Suprapubic skin (tissue), 4 donors: ENCODE measurements at regions not wholly inside any gene's neighbourhood (a gene's known extent, or its start where the extent isn't known, plus 50 kb on each side); places are given as distances from the start of the nearest gene placed in this dataset.

Experiments
- DNase-seq, 2 donors: peaks; one replicate each; pipeline ENCODE4 v3.0.0-alpha.2; 2019; ENCODE audit warnings: low spot score in 2 of 2
- H3K27ac ChIP-seq: fragments of 200-600 bp; sonication (generic); one replicate; pipeline ENCODE4 v1.5.1; 2019
- H3K27me3 ChIP-seq: fragments of 200-600 bp; sonication (generic); one replicate; pipeline ENCODE4 v1.5.1; 2019
- H3K36me3 ChIP-seq: fragments of 200-600 bp; sonication (generic); one replicate; pipeline ENCODE4 v1.5.1; 2019
- H3K4me1 ChIP-seq: fragments of 200-600 bp; sonication (generic); one replicate; pipeline ENCODE4 v1.5.1; 2019
- H3K4me3 ChIP-seq: fragments of 200-600 bp; sonication (generic); one replicate; pipeline ENCODE4 v1.5.1; 2019; ENCODE audit warnings: mild to moderate bottlenecking
- H3K9me3 ChIP-seq: fragments of 200-600 bp; sonication (generic); one replicate; pipeline ENCODE4 v1.5.1; 2019
- EP300 ChIP-seq: sonication (generic); formaldehyde crosslinking; IDR thresholded peaks from one replicate; pipeline ENCODE4 v1.6.1; 2017; ENCODE audit warnings: antibody characterized with exemption
- POLR2A ChIP-seq, 2 donors: fragments of 450-650 bp; IDR thresholded peaks; one replicate each; pipeline ENCODE4 v1.6.1; 2017; ENCODE audit warnings: antibody characterized with exemption in 2 of 2, mild to moderate bottlenecking in 2 of 2, moderate library complexity in 2 of 2
- POLR2AphosphoS5 ChIP-seq, 3 donors: sonication (generic); formaldehyde crosslinking; IDR thresholded peaks; one replicate each; pipeline ENCODE4 v1.6.1; 2017; ENCODE audit warnings: antibody characterized with exemption in 3 of 3
- WGBS: methylation state at CpG from one replicate; pipeline ENCODE4 v1.1.5; 2018; 5-methylcytosine and 5-hydroxymethylcytosine counted together
- TF ChIP-seq, protein P1 (sequence below), 2 donors: fragments of 200-600 bp in 1 of 2; fragments of 450-650 bp in 1 of 2; sonication (generic) in 1 of 2; IDR thresholded peaks; one replicate each; pipeline ENCODE4 v1.5.1; 2016 to 2019; ENCODE audit warnings: antibody characterized with exemption in 2 of 2, mild to moderate bottlenecking in 1 of 2, moderate library complexity in 1 of 2

DNA sequence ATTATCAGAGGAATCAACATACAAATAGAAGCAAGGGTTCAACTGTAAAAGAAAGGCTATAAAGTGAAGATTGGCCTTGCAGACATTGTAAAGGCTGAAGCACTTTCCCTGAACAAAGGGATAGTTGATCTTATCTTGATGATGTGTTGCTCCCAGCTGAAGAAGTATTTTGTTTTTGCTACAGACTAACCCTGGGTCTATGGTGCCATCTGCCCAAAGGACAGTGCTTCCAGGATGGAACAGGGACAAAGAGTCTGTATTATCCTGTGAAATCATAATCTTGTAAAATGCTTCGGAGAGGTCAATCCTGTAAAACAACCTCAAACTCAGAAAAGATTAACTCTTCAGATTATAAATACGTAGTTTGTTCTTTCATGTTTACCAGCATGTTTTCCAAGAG, 251.7 kb upstream of the ANKRD50 start:
- 95% methylated on average over 2 of the region's 2 CpGs for WGBS
- TF ChIP-seq POLR2AphosphoS5 (IDR thresholded peaks at IDR 0.05) (no peak), POLR2A (IDR thresholded peaks at IDR 0.05) (no peak), EP300 (no peak)
- TF ChIP-seq, protein P1, sequence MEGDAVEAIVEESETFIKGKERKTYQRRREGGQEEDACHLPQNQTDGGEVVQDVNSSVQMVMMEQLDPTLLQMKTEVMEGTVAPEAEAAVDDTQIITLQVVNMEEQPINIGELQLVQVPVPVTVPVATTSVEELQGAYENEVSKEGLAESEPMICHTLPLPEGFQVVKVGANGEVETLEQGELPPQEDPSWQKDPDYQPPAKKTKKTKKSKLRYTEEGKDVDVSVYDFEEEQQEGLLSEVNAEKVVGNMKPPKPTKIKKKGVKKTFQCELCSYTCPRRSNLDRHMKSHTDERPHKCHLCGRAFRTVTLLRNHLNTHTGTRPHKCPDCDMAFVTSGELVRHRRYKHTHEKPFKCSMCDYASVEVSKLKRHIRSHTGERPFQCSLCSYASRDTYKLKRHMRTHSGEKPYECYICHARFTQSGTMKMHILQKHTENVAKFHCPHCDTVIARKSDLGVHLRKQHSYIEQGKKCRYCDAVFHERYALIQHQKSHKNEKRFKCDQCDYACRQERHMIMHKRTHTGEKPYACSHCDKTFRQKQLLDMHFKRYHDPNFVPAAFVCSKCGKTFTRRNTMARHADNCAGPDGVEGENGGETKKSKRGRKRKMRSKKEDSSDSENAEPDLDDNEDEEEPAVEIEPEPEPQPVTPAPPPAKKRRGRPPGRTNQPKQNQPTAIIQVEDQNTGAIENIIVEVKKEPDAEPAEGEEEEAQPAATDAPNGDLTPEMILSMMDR (IDR thresholded peaks at IDR 0.05) = no peak
- H3K4me3 ChIP-seq = no peak overlapping the region
- DNase-seq = no peak
- H3K36me3 ChIP-seq = no peaks in the 10 kb centered on the region
- no peak overlapping the region for H3K27ac ChIP-seq
- H3K4me1 ChIP-seq = no peaks in the 10 kb centered on the region
- peaks cover 7% of the 10 kb centered on the region for H3K9me3 ChIP-seq
- H3K27me3 ChIP-seq = no peaks in the 10 kb centered on the region

DNA sequence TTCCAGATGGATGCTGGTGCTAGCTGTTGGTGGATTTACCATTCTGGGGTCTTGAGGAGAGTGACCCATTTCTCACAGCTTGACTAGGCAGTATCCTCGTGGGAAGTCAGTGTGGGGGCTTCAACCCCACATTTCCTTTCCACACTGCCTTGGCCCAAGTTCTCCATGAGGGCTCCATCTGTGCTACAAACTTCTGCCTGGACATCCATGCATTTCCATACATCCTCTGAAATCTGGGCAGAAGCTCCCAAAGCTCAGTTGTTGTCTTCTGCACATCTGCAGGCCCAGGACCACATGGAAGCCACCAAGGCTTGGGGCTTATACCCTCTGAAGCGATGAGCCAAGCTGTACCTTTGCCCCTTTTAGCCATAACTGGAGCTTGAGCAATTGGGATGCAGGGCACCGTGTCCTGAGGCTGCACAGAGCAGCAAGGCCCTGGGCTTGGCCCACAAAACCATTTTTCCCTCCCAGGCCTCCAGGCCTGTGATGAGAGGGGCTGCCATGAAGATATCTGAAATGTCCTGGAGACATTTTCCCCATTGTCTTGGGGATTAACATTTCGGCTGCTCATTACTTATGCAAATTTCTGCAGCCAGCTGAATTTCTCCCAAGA, 248.7 kb upstream of the ANKRD50 start:
- Histone ChIP-seq H3K27ac (no peak overlapping the region), H3K4me1 (no peaks in the 10 kb centered on the region), H3K9me3 (peaks cover 7% of the 10 kb centered on the region), H3K27me3 (no peaks in the 10 kb centered on the region), H3K36me3 (no peaks in the 10 kb centered on the region), H3K4me3 (no peak overlapping the region)
- TF ChIP-seq POLR2A (IDR thresholded peaks at IDR 0.05) (no peak), EP300 (no peak), POLR2AphosphoS5 (IDR thresholded peaks at IDR 0.05) (no peak)
- TF ChIP-seq, protein P1 (IDR thresholded peaks at IDR 0.05) = no peak
- no peak for DNase-seq
- 98% methylated on average over 4 of the region's 4 CpGs for WGBS

DNA sequence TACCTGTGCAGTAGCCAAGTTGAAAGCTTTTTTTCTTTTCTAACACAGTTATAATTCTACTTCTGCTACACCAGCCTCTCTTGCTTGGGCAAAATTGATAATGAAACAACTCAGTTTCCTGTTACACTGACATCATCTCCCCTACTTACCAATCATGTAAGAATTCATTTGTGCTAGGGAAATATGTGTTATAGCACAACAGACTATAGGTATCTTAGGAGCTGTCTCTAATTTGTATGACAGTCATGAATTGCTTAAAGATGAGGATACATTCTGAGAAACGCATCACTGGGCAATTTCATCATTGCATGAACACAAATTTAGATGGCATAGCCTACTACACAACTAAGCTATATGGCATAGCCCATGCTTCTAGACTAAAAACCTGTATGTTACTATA, 246.3 kb upstream of the ANKRD50 start:
- DNase-seq = no peak
- H3K27ac ChIP-seq = no peak overlapping the region
- H3K9me3 ChIP-seq = peaks cover 7% of the 10 kb centered on the region
- no peak for TF ChIP-seq POLR2A (IDR thresholded peaks at IDR 0.05)
- TF ChIP-seq, protein P1 (IDR thresholded peaks at IDR 0.05) = no peak
- TF ChIP-seq EP300 = no peak
- no peak for TF ChIP-seq POLR2AphosphoS5 (IDR thresholded peaks at IDR 0.05)
- no peaks in the 10 kb centered on the region for H3K36me3 ChIP-seq
- H3K27me3 ChIP-seq = no peaks in the 10 kb centered on the region
- WGBS = 86% methylated on average over 1 of the region's 1 CpG
- H3K4me3 ChIP-seq = no peak overlapping the region
- no peaks in the 10 kb centered on the region for H3K4me1 ChIP-seq

DNA sequence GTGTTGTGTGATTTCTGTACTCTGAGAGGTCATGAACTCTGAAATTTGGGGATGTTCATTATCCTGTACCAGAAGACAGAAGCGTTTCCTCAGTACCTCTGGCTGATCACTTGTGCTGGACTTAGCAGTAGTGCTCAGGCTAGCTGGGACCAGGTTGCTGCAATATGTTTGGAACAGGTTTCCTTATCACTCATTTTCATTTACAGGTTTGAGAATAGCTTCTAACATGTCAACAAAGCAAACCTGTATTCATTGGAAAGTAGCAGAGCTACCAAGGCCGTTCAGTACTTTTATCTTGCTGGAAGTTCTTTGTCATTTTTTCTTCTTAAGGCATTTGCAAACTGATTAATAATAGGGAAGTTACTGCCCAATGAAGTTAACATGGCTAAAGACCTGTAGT, 242.9 kb upstream of the ANKRD50 start:
- TF ChIP-seq, protein P1 (IDR thresholded peaks at IDR 0.05) = no peak
- TF ChIP-seq POLR2AphosphoS5 (IDR thresholded peaks at IDR 0.05) (no peak), POLR2A (IDR thresholded peaks at IDR 0.05) (no peak), EP300 (no peak)
- no peak overlapping the region for H3K4me3 ChIP-seq
- H3K27ac ChIP-seq = no peak overlapping the region
- no peaks in the 10 kb centered on the region for H3K9me3 ChIP-seq
- 87% methylated on average over 2 of the region's 2 CpGs for WGBS
- no peak for DNase-seq
- H3K27me3 ChIP-seq = no peaks in the 10 kb centered on the region
- no peaks in the 10 kb centered on the region for H3K36me3 ChIP-seq
- H3K4me1 ChIP-seq = no peaks in the 10 kb centered on the region

DNA sequence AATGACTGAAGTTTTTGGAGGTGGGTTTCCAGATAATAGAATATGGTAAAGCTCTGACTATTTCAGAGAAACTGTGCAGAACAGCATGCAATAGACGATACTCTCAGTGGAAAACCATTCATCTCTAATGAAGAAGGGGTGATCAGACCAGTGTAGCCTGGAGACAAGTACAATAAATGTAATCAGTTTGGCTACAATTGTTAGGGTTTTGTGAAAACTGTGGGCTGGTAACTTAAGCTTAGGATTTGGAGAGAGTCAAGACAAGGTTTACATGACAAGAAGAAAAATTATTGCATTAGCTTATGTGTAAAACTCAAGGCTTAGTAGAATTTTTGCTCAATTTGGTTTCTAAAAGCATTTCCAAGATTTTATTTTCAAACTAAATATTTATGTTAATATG, 241.5 kb upstream of the ANKRD50 start:
- no peak overlapping the region for H3K4me3 ChIP-seq
- no peaks in the 10 kb centered on the region for H3K4me1 ChIP-seq
- TF ChIP-seq EP300 (no peak), POLR2AphosphoS5 (IDR thresholded peaks at IDR 0.05) (no peak), POLR2A (IDR thresholded peaks at IDR 0.05) (no peak)
- TF ChIP-seq, protein P1 (IDR thresholded peaks at IDR 0.05) = no peak
- H3K36me3 ChIP-seq = no peaks in the 10 kb centered on the region
- H3K9me3 ChIP-seq = no peaks in the 10 kb centered on the region
- 90% methylated on average over 1 of the region's 1 CpG for WGBS
- no peaks in the 10 kb centered on the region for H3K27me3 ChIP-seq
- no peak overlapping the region for H3K27ac ChIP-seq
- DNase-seq = no peak
